KMS-11 (cell line): ENCODE measurements at regions not wholly inside any gene's neighbourhood (a gene's known extent, or its start where the extent isn't known, plus 50 kb on each side); places are given as distances from the start of the nearest gene placed in this dataset.

Experiments used
- H2AFZ ChIP-seq: fragments of 200-600 bp; sonication (generic); 2 replicates; pipeline ENCODE4 v1.6.1; 2016; ENCODE audit warnings: antibody characterized with exemption, mixed run types, low read depth
- H3K27ac ChIP-seq: fragments of 200-600 bp; sonication (generic); 2 replicates; pipeline ENCODE4 v1.6.1; 2016; ENCODE audit warnings: mild to moderate bottlenecking, mixed run types
- H3K27me3 ChIP-seq: fragments of 200-600 bp; sonication (generic); 2 replicates; pipeline ENCODE4 v1.6.1; 2017; ENCODE audit warnings: mild to moderate bottlenecking, low read depth, mixed run types, moderate library complexity; ENCODE audit not compliant: insufficient read depth
- H3K36me3 ChIP-seq: fragments of 200-600 bp; sonication (generic); 2 replicates; pipeline ENCODE4 v1.6.1; 2017; ENCODE audit warnings: mild to moderate bottlenecking, mixed run types; ENCODE audit not compliant: insufficient read depth
- H3K4me1 ChIP-seq: fragments of 200-600 bp; sonication (generic); 2 replicates; pipeline ENCODE4 v1.6.1; 2016; ENCODE audit warnings: mild to moderate bottlenecking, low read depth, mixed run types; ENCODE audit not compliant: poor library complexity, severe bottlenecking
- H3K4me2 ChIP-seq: fragments of 200-600 bp; sonication (generic); 2 replicates; pipeline ENCODE4 v1.7.0; 2016; ENCODE audit warnings: mild to moderate bottlenecking, mixed run types
- H3K4me3 ChIP-seq: fragments of 200-600 bp; sonication (generic); IDR thresholded peaks from 2 replicates; pipeline ENCODE4 v1.6.1; 2017; ENCODE audit warnings: low read depth, low read length, mixed read lengths; ENCODE audit not compliant: insufficient read depth
- H3K79me2 ChIP-seq: fragments of 200-600 bp; sonication (generic); 2 replicates; pipeline ENCODE4 v1.6.1; 2016; ENCODE audit warnings: low read depth, mixed run types; ENCODE audit not compliant: insufficient read depth
- H3K9ac ChIP-seq: fragments of 200-600 bp; sonication (generic); 2 replicates; pipeline ENCODE4 v1.6.1; 2016; ENCODE audit warnings: mild to moderate bottlenecking, mixed run types
- H4K20me1 ChIP-seq: fragments of 200-600 bp; sonication (generic); 2 replicates; pipeline ENCODE4 v1.6.1; 2016; ENCODE audit warnings: mild to moderate bottlenecking, mixed run types; ENCODE audit not compliant: insufficient read depth
- CTCF ChIP-seq: fragments of 200-600 bp; sonication (generic); conservative IDR thresholded peaks from 2 replicates; pipeline ENCODE4 v1.6.1; 2017; ENCODE audit warnings: low read depth, mild to moderate bottlenecking, antibody characterized with exemption, low read length, moderate library complexity, mixed read lengths

GRCh38 chr5:165224366-165225045, 1719.1 kb downstream of the MAT2B start:
- H3K9ac ChIP-seq, result no peak overlapping the region
- no peaks in the 10 kb centered on the region for H3K4me1 ChIP-seq
- H4K20me1 ChIP-seq, result no peaks in the 10 kb centered on the region
- H3K27ac ChIP-seq, result no peak overlapping the region
- no peaks in the 10 kb centered on the region for H3K27me3 ChIP-seq
- no peak overlapping the region for H3K4me3 ChIP-seq
- H2AFZ ChIP-seq, result no peak overlapping the region
- no peaks in the 10 kb centered on the region for H3K79me2 ChIP-seq
- H3K36me3 ChIP-seq, result no peaks in the 10 kb centered on the region
- no peak for TF ChIP-seq CTCF
- H3K4me2 ChIP-seq, result no peak overlapping the region

- no peak overlapping the region for H2AFZ ChIP-seq
- no peak overlapping the region for H3K9ac ChIP-seq
- no peak overlapping the region for H3K27ac ChIP-seq
These were observed 1722.1 kb downstream of the MAT2B start for GRCh38 chr5:165227515-165227914.

GRCh38 chr5:165228184-165228583, 1722.8 kb downstream of the MAT2B start:
- H3K27ac ChIP-seq, result no peak overlapping the region
- H3K4me2 ChIP-seq, result no peak overlapping the region
- no peak overlapping the region for H2AFZ ChIP-seq
- no peaks in the 10 kb centered on the region for H4K20me1 ChIP-seq
- H3K27me3 ChIP-seq, result no peaks in the 10 kb centered on the region
- no peak overlapping the region for H3K4me3 ChIP-seq
- no peaks in the 10 kb centered on the region for H3K79me2 ChIP-seq
- H3K9ac ChIP-seq, result no peak overlapping the region
- TF ChIP-seq CTCF, result no peak
- no peaks in the 10 kb centered on the region for H3K36me3 ChIP-seq
- no peaks in the 10 kb centered on the region for H3K4me1 ChIP-seq

More at GRCh38 chr5:165227515-165227914, 1722.1 kb downstream of the MAT2B start:
- Histone ChIP-seq H3K36me3 (no peaks in the 10 kb centered on the region), H3K79me2 (no peaks in the 10 kb centered on the region), H3K4me1 (no peaks in the 10 kb centered on the region), H3K4me2 (no peak overlapping the region), H3K4me3 (no peak overlapping the region), H3K27me3 (no peaks in the 10 kb centered on the region), H4K20me1 (no peaks in the 10 kb centered on the region)
- TF ChIP-seq CTCF, result no peak

GRCh38 chr5:165231821-165232508, 1726.5 kb downstream of the MAT2B start:
- Histone ChIP-seq H3K9ac (no peak overlapping the region), H3K4me1 (no peaks in the 10 kb centered on the region), H2AFZ (no peak overlapping the region), H3K36me3 (no peaks in the 10 kb centered on the region), H3K4me3 (no peak overlapping the region), H3K27me3 (no peaks in the 10 kb centered on the region), H3K27ac (no peak overlapping the region), H3K79me2 (no peaks in the 10 kb centered on the region), H3K4me2 (no peak overlapping the region), H4K20me1 (no peaks in the 10 kb centered on the region)
- TF ChIP-seq CTCF, result no peak
